PFSK-1 (cell line): ENCODE measurements at regions not wholly inside any gene's neighbourhood (a gene's known extent, or its start where the extent isn't known, plus 50 kb on each side); places are given as distances from the start of the nearest gene placed in this dataset.

Source experiments
- FOXP2 ChIP-seq: optimal IDR thresholded peaks from 2 replicates; pipeline ENCODE3; 2011; ENCODE audit warnings: borderline replicate concordance, control low read depth, inconsistent platforms; ENCODE audit not compliant: insufficient read depth; ENCODE audit errors: extremely low read length, extremely low read depth
- POLR2AphosphoS5 ChIP-seq: IDR thresholded peaks from 2 replicates; pipeline ENCODE4 v1.6.1; 2012; ENCODE audit warnings: low read depth, mild to moderate bottlenecking, control low read depth, low read length, moderate library complexity
- SIN3A ChIP-seq: IDR thresholded peaks from 2 replicates; pipeline ENCODE4 v1.6.1; 2012; ENCODE audit warnings: mild to moderate bottlenecking, low read length, moderate library complexity, borderline replicate concordance; ENCODE audit not compliant: insufficient read depth
- TAF1 ChIP-seq: IDR thresholded peaks from 2 replicates; pipeline ENCODE4 v1.6.1; 2012; ENCODE audit warnings: low read length, control low read depth, borderline replicate concordance; ENCODE audit not compliant: insufficient read depth
- TF ChIP-seq, protein P1 (sequence below), 2 experiments: IDR thresholded peaks; 2 replicates each; pipeline versions ENCODE4 v1.6.1 to v1.8.0; 2011 to 2012; ENCODE audit warnings: low read depth in 2 of 2, low read length in 2 of 2, control low read depth in 1 of 2, inconsistent platforms in 1 of 2, mild to moderate bottlenecking in 1 of 2, moderate library complexity in 1 of 2; ENCODE audit not compliant: insufficient read depth in 1 of 2

- TF ChIP-seq FOXP2, result no peak
- TF ChIP-seq, protein P1, sequence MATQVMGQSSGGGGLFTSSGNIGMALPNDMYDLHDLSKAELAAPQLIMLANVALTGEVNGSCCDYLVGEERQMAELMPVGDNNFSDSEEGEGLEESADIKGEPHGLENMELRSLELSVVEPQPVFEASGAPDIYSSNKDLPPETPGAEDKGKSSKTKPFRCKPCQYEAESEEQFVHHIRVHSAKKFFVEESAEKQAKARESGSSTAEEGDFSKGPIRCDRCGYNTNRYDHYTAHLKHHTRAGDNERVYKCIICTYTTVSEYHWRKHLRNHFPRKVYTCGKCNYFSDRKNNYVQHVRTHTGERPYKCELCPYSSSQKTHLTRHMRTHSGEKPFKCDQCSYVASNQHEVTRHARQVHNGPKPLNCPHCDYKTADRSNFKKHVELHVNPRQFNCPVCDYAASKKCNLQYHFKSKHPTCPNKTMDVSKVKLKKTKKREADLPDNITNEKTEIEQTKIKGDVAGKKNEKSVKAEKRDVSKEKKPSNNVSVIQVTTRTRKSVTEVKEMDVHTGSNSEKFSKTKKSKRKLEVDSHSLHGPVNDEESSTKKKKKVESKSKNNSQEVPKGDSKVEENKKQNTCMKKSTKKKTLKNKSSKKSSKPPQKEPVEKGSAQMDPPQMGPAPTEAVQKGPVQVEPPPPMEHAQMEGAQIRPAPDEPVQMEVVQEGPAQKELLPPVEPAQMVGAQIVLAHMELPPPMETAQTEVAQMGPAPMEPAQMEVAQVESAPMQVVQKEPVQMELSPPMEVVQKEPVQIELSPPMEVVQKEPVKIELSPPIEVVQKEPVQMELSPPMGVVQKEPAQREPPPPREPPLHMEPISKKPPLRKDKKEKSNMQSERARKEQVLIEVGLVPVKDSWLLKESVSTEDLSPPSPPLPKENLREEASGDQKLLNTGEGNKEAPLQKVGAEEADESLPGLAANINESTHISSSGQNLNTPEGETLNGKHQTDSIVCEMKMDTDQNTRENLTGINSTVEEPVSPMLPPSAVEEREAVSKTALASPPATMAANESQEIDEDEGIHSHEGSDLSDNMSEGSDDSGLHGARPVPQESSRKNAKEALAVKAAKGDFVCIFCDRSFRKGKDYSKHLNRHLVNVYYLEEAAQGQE (IDR thresholded peaks at IDR 0.05; ENCODE audit: insufficient read depth in 1 of 2, low read depth in 2 of 2, low read length in 2 of 2), result no peak
- no peak for TF ChIP-seq SIN3A
- no peak for TF ChIP-seq TAF1
- TF ChIP-seq POLR2AphosphoS5, result no peak
Observed at GRCh38 chr3:162366166-162366766, 869.7 kb downstream of the OTOL1 start.

- TF ChIP-seq TAF1 (no peak), SIN3A (no peak), FOXP2 (no peak), POLR2AphosphoS5 (no peak)
- TF ChIP-seq, protein P1 (IDR thresholded peaks at IDR 0.05; ENCODE audit: insufficient read depth in 1 of 2, low read depth in 2 of 2, low read length in 2 of 2), result no peak
Observed at GRCh38 chr3:162367429-162368260, 871.0 kb downstream of the OTOL1 start.

GRCh38 chr3:162368417-162368816 lies 871.8 kb downstream of the OTOL1 start:
- TF ChIP-seq FOXP2 (no peak), POLR2AphosphoS5 (no peak), TAF1 (no peak), SIN3A (no peak)
- TF ChIP-seq, protein P1 (IDR thresholded peaks at IDR 0.05; ENCODE audit: insufficient read depth in 1 of 2, low read depth in 2 of 2, low read length in 2 of 2), result no peak

DNA sequence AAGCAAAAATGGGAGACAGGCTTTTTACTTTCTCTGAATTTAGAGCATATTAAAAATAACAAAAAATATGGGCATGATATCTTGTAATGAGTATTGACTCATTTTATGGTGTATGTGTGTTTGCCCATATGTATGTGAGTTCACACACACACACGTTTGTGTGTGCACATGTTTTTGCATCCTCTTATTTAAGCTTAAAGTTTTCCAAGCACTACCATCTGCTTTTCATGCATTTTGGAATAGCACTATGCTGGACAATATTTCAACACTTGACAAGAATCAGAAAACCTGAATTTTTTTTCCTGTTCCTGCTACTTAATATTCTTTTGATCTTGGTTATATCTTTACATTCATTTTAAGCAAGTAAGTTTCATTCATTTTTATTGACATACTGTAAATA lies 872.7 kb downstream of the OTOL1 start:
- TF ChIP-seq FOXP2, result no peak
- TF ChIP-seq, protein P1 (IDR thresholded peaks at IDR 0.05; ENCODE audit: insufficient read depth in 1 of 2, low read depth in 2 of 2, low read length in 2 of 2), result no peak
- no peak for TF ChIP-seq POLR2AphosphoS5
